NCI-H2196 (cell line): ENCODE measurements at regions not wholly inside any gene's neighbourhood (a gene's known extent, or its start where the extent isn't known, plus 50 kb on each side); places are given as distances from the start of the nearest gene placed in this dataset.
A peak's percentile ranks its signal among the peaks of the same experiment; 100 is the strongest.

Source experiments
- DNase-seq: peaks from one replicate; lab custom pipeline; 2025; ENCODE audit not compliant: unreplicated experiment; lab: John Stamatoyannopoulos, UW

DNA sequence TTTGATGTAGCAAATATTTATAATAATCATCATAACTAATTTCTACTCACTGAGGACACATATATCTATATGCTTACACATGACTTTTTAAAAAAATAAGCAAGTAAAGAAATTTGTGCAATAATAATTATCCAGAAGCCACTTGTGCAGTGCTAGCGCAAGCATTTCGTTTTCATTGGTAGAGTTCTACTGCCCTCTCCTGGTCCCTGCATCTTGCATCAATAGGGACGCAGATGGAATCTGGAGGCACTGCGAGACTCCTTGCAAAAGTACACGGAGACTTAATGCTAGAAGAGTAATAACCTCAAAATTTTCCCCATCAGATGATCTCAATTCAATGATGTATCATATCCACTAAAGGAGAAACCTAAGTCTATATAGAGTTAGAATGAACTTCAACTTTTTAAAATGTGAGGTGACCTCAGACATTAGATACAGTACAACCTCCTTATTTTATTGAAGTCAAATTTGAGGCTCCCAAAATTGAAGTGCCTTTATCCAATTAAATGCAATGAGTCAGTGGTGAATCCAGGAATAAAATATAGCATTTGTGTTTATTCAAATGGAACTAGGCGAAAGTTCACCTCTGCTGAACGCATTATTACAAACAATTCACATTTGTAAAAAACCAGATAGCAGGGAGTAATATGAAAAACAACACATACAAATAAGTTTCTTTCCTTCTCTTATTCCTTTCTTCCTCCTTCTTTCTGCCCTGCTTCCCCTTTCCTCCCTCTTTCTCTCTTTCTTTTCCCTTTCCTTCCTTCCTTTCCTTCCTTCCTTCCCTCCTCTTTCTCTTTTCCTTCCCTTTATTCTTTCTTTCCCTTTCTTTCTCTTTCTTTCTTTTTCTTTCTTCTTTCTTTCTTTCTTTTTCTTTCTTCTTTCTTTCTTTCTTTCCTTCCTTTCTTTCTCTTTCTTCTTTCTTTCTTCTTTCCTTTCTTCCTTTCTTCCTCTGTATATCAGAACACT, 450.0 kb downstream of the ANKRD50 start:
- peak; percentile 47 for DNase-seq

GRCh38 chr4:124265701-124266100, 446.8 kb downstream of the ANKRD50 start:
- DNase-seq, result no peak

- DNase-seq, result no peak
Observed at GRCh38 chr4:124266721-124267120, 445.8 kb downstream of the ANKRD50 start.

DNA sequence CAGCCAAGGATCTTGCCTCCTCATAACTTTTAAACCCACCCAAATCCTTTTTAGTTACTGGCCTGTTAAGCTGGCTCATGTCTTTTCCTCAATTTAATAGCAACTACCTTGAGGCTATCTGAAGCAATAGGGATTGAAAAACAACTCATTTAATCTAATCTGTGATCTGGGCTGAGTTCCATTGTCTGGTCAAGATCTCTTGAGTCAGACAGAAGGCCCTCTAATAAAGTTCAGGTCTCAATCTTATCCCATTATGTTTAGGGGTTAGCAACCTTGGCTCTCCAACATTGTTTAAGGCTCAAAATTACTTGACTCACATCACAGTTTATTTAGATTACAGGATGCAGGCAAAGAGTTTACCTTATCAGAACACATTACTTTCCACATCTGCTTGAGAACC, 436.1 kb downstream of the ANKRD50 start:
- no peak for DNase-seq

DNA sequence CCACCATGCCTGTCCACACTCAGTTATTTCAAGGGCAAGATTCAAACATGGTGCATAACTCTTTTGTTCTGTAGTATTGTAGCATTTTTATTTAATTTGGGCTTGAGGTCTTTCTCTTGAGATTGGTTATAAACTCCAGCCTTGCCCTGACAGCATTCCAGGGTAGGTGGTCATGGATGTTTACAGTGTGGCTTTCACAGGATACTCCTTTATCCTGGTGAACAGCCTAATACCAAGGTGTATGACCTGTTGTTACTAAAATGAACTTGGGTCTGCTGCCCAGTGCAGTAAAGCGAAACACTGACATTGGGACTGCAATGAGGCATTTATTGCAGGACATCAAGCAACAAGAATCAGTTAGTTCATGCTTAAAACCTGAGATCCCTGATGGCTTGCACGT, 434.8 kb downstream of the ANKRD50 start:
- DNase-seq, result no peak

DNA sequence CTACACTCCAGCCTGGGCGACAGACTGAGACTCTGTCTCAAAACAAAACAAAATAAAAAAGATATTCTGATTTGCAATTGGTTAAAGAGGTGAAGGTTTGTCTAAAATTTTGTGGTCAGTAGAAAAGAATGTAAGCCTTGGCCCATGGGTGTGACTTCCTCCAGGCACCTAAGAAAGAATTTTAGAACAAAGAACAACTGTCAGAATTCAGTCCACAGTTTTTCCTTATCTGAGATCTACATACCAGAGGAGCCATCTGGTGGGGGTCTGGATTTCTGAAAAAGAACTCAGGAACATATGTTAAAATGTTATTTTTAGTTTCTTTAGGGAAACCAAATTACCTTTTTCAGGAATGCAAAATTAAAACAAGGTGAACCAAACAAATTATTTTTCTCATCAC, 434.1 kb downstream of the ANKRD50 start:
- no peak for DNase-seq

GRCh38 chr4:124279741-124280140, 432.8 kb downstream of the ANKRD50 start:
- DNase-seq, result peak; percentile 16

GRCh38 chr4:124282301-124282898, 430.1 kb downstream of the ANKRD50 start:
- DNase-seq, result no peak

DNA sequence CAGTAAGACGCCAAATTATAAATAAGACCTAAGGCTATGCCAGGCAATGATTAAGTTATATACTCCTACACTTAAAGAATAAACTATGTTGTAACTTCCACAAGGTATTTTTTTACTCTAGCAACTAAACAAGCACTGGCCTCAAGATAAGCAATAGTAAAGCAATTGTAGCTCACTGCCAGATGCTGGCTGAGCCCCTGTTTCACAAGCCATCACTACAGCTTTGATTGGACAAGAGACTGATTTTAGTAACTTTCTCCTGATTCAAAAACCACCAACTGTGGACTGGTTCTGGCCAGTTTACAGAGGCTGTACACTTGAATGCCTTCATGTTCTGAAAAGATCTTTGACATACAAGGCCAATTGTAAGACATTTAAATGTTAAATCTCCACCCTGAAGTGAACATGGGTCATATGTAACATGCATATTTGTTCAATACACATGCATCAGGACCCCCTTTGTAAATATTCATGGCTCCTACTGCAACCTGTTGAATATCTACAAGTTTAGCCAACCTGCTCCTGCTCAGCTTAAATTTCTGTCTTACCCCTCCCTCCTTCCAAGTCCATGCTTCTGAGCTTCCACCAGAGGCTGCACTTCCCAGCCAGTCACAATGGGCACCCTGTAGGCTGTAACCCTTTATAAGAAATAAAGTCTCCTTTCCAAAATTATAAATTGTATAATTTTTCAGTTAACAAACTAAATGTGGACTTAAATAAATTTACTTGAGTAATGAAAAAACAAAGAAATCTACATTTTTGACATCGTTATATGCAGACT, 423.6 kb downstream of the ANKRD50 start:
- no peak for DNase-seq

DNA sequence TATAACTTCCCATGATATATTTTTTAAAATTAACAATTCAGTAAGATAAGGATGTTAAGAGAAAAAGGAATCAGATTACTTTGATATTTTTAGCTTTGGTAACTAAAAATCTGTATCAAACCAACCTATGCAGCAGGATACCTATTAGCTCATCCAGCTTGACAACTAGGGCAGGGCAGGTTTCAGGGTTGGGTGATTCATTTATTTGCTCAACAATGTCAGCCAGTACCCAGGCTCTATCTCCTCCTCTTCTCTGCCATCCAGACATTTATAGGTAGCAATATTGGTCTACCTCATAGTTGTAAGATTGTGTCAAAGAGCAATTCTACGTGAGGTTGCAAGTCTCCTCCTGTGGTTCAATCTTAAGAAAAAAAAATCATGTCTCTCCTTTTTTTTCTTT, 421.9 kb downstream of the ANKRD50 start:
- DNase-seq, result no peak

DNA sequence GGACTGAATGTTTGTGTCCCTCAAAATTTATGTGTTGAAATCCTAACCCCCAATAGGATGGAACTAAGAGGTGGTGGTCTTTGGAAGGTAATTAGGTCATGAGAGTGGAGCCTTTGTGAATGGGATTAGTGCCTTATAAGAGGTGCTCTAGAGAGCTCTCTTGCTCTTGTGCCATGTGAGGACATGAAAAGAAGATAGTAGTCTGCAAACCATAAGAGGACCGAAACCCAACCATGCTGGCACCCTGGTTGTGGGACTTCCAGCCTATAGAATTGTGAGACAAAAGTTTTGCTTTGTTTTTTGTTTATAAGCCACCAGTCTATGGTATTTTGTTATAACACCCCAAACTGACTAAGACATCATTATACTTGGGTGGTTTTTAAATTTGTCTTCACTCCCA, 417.1 kb downstream of the ANKRD50 start:
- no peak for DNase-seq

GRCh38 chr4:124304941-124305340, 407.6 kb downstream of the ANKRD50 start:
- DNase-seq, result no peak

DNA sequence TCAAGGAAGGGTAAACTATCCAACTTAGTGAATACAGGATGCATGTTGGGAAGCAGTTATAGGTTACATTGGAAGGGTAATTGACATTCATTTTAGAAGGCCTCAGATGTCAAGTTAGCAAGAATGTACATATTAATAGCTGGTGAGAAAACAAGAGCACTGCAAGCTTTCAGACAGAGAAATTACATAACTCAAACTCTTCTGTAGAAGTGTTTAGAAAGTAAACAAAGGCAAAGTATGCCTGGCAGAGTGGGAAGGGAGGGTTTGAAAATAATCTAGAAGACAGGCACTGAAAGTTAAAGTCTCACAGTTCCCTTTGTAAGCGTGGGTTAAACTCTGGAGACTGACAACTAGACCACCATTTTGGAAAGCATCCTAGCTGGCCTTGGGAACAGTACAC, 406.2 kb downstream of the ANKRD50 start:
- no peak for DNase-seq

- no peak for DNase-seq
Observed at GRCh38 chr4:124307143-124307542, 405.4 kb downstream of the ANKRD50 start.

DNA sequence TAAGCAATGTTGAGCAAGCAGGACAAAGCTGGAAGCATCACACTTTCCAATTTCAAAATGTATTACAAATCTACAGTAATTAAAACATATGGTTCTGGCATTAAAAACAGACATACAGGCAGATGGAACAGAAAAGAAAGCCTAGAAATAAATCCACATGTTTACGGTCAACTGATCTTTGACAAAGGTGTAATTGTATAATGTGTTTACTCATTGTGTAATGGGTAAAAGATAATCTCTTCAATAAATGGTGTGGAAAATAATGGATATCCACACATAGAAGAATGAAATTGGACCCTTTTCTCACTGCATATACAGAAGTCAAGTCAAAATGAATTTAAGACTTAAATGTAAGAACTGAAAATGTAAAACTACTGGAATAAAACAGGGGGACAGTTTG, 394.2 kb downstream of the ANKRD50 start:
- DNase-seq, result no peak

GRCh38 chr4:124321364-124321763, 391.2 kb downstream of the ANKRD50 start:
- no peak for DNase-seq

- peak; percentile 12 for DNase-seq
Observed at GRCh38 chr4:124322234-124323065, 390.1 kb downstream of the ANKRD50 start.

GRCh38 chr4:124325690-124326089, 386.8 kb downstream of the ANKRD50 start:
- DNase-seq, result no peak

DNA sequence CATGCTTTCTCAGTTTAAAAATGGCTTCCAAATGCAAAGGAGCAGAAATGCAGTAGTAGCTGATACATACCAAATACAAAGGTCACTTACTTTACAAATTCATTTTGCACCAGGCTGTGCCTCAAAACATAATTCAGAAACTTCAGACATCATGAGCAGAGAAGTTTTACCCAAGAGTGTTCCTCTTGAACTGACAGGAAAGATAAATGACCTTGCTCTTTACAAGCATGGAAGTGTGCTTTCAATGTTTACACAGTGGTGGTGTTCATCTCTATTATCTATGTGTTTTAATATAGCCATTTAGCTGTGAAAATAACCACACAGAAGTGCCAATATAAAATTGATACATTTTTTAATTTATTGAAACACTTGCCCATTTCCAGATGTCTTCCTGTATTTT, 383.4 kb downstream of the ANKRD50 start:
- no peak for DNase-seq

GRCh38 chr4:124330045-124330444, 382.5 kb downstream of the ANKRD50 start:
- no peak for DNase-seq

DNA sequence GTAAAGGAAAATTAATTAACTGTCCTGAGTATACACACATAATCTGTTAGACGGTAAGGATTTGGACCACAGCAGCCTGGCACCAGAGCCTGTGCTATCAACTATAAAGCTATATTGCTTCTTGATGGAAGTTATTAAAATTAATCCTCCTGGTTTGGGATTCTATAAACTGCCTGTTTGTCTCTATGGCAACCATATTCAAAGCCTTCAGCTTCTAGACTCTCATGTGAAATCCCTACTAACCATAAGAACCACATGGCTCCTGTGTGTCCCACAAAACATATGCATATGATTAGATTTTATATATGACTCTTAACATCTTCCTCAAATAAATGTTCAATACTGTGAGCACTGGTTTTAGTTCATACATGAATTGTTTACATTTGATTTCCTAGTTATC, 380.8 kb downstream of the ANKRD50 start:
- DNase-seq, result no peak
